Activated CD8-positive, alpha-beta memory T cell treated with anti-CD3 and anti-CD28 coated beads, Interleukin-2, amount 50 U/mL, for 24 hours (primary cell): ENCODE measurements at regions not wholly inside any gene's neighbourhood (a gene's known extent, or its start where the extent isn't known, plus 50 kb on each side); places are given as distances from the start of the nearest gene placed in this dataset.
"Not testable (repeated sequence)": the region's sequence is repeated elsewhere in the genome, so short reads cannot be mapped to it uniquely, and the experiment has no call there.

Source experiments
- DNase-seq: peaks from one replicate; pipeline ENCODE4 v3.0.0-alpha.2; 2020; ENCODE audit errors: extremely low read depth

DNA sequence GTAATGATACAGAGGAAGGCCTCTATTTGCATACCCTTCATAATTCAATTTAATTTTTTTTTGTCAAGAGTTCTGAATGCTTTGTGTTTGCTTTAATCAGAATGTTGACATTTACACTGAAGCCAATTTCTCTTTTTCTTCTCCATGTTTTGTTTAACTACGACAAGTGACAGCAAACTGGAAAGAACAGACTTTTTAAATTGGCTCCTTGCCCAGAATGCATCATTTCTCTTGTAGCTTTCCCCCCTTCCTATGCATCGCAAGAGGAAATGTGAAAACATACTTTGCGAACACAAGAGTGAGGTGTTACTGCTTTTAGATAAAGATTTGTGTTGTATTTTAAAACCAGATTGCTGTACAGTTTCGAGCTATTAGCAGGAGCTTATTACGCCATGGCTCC, 955.2 kb upstream of the CELF4 start:
- DNase-seq = no peak

DNA sequence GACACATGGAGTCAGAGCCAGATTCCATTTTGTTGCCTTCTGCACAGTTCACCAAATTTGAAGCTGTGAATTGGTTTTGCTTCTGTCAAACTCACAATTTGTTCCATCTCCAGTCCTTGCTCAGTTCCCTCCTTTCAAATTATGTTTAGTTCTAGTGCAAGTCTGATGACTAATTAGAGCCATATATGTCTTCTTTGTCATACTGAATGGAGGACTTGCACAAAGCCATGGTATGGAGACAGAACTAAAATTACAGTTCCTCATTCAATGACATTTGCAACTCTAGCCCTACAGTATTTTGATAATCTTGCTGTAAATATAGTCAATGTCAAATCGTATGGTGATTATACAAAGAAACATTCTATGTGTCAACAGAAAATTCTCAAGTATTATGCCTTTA, 936.9 kb upstream of the CELF4 start:
- DNase-seq = no peak

DNA sequence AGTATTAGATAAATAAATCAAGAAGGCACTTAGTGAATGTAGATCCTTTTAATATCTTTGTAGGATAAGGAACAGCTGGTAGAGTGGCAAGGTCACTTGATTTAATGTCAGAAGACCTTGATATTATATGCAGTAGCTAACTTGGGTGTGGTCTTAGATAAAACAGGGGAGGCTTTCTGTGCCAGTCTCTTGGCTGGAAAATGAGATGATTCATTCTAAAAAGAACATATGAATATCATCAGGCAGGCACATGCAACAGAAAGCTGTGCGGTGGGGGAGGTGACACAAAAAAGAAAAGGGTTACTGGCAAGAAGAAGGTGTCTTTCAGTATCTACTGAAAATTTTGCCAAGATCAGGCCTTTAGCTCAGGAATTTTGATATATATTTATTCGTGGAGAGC, 931.7 kb upstream of the CELF4 start:
- DNase-seq = no peak

DNA sequence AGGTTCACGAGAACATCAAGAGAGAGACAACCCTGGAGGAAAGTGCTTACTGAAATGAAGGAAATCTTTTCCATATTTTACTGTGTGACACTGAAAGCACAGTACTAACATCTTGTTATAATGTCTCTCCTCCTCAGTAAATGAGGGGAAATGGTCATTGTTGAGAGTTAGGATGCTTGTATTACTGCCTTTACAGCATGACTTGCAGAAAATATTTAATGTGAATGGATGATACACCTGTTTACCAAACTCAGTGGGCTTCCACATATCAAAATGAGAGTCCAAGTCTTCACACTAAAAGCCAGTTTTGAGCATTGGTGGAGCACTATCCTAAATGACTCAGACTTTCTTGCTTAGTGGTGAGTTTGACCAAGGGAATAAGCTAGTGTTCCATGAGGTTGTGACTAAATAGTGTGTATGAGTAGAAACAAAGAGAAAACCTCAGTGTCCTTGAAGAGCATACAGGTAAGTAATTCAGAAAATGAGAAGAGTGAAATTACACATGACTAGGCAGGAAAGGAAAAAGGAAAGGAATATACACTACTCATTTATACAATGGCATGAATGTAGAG, 930.7 kb upstream of the CELF4 start:
- DNase-seq = no peak

DNA sequence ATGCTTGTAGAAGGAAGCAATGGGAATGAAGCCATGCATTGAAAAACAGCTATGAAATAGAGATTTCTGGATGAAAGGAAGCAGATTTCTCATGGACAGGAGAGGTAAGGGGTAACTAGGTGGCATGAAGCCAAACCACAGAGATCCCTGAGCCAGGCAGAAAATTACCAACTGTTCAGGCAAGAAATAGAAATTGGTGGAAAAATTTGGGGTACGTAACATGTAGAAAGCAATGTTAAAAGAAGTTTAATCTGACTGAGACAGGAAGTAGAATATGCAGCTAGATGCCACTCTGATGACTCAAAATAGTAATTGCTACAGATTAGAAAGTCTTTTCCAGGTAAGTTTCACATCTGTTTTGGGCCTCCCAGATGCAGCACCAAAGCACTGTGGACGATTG, 928.5 kb upstream of the CELF4 start:
- no peak for DNase-seq

DNA sequence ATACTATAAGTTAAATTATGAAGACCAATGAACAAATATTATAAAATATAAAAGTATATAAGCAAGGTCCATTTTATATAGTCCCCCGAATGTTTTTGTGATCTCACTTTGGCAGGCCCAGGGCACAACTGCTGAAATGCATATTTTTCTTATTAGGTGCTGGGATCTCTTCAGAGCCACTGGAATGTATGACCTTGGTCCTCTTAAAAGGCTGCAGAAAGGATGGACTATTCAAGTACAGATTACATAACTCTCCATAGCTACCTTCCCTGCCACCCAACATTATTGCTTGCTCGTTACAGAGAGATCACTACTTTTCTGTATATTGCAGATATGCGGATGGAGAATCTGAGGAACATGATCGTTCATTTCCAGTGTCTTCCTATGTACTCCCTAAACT, 925.6 kb upstream of the CELF4 start:
- DNase-seq = no peak

DNA sequence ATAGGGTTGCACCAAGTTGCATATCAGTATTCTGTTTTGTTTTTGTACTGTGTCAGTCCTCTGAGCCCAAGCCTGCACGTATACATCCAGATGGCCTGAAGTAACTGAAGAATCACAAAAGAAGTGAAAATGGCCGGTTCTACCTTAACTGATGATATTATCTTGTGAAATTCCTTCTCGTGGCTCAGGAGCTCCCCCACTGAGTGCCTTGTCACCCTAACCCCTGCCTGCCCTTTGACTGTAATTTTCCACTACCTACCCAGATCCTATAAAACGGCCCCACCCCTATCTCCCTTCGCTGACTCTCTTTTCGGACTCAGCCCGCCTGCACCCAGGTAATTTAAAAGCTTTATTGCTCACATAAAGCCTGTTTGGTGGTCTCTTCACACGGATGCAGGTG, 924.1 kb upstream of the CELF4 start:
- DNase-seq = not testable (repeated sequence)

DNA sequence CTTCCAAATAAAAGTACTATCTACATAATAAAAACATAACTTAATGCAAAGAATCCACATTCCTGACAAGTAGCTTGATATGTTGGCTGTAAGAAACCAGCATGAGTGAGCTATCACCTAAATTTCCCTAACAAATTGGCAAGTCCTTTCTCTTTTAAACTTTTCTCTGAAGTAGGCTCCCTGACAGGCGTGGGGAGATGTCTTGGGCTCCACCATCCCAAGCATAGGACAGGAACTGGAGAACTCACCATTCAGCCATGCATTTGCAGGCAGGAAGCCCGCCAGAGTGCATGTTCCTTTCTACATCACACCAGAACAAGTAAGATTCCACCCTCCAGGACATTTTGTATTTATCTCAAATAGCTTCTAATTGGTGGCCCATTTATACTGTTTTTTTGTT, 921.9 kb upstream of the CELF4 start:
- no peak for DNase-seq

DNA sequence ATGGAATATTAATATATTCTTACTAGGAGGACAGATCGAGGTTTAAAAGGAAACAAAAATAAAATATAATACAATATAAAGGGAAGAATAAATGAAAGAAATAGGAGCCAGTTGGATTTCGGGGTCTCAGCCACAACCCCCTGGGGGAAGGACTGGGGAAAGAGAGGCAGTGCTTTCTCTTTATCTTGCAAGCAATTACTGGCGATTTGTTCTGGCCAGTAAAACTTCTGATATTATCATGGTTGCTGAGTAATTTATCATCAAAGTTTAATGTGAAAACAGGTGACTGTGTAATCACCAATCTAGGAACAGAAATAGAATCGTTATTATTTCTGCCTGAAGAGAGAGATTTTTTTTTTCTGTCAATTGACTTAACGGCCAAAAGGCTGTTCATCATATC, 917.7 kb upstream of the CELF4 start:
- no peak for DNase-seq

DNA sequence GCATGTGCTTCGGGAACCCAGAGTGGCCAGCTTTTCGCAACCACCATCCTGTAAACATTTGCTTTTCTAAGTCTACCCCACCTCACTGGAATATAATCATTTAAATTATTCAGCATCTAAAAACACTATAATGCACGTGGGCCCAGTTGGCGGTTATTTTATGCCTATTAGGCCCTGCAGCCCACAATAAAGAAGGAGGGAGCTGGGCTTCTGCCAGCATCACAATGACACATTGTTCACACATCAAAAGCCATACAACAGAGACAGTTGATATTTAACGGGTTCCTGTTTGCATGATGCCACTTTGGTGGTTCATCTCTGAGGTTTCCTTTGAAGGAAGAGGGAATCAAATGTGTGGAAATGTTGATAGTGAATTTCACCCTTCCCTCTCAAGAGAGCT, 916.0 kb upstream of the CELF4 start:
- no peak for DNase-seq

DNA sequence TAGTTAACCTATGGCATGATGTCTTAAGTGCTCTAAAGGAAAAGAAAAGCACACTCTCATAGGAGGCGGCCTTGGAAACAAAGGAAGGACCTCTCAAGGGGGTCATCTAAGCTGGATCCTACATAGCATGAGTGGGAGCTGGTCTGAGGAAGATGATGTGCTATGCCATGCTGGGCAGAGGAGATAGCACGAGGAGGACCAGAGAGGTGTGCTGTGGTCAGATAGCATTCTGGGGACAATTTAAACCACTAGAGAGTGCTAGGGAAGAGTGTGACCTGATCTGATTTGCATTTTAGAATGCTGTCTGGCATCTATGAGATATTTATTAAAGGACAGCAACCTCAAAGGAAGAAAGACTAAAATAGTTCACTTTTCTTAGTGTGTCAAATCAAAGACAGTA, 910.1 kb upstream of the CELF4 start:
- no peak for DNase-seq

DNA sequence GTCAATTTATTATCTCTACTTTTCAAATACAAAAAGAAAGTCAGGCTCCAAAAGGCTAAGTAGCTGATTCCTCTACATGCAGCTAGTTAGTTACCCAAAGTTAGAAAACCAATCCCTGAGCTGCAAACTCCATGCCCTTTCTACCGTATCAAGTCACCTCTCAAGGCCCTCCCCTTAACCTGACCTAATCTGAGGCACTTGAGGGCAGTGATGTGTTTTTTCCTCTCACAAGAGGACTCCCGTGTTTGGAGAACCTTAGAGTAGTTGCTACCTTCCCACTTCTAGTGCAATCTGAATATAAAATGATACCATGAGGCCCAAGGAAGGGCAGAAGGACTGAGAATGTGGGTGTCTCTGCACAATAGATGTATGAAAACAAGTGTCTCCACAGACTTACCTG, 907.9 kb upstream of the CELF4 start:
- DNase-seq = no peak

DNA sequence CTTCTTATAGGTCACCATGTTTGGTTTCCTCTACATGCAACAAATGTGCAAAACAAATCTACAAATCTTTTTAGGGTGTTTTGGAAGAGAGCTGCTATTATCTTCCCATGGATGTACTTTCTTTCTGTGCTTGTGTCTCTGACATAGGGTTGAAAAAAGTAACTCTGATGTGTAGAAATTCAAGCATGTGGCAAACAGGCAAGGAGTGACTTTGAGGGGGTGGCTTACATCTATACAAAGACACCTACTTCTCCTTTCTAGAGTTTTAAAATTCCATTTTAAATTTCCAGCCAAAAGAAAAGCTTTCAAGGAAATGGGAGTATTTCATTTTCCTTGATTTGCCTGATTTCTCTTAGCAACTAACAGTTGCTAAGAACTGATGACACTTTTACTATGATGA, 904.8 kb upstream of the CELF4 start:
- DNase-seq = no peak

DNA sequence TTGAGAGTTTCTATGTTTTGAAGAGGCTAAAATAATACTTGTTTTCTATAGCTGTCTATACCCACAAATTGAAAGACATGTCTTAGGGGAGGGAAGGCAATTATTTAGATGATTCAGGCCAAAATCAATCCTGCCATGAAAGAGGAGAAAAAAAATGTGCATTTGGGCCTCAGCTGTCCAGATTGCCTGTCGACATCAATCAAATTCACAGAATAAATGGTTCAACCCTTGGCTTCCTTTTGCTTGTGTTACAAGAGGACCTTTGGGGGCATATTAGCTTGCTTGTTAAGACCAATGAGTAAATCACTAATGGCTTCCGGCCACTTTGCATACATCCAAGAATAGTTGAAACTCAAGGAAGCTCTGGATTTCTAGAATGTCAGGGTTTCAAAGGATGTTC, 900.8 kb upstream of the CELF4 start:
- no peak for DNase-seq

DNA sequence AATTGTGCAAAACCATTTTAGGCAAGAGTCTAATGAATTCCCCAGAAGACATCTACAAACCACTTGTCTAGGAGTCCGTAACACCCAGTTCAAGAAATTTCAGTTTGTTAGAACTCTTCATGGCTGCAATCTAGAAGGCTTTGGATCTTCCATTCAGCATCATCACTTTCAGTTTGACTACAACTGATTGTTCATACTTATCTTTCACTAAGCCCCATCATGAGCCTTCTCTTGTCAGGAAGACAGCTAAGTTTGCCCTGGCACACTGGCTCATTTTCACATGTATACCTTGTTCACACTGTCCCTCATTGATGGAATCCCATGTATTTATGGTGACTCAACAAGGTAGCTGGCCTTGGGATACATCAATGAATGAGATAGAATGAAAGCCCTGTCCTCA, 898.4 kb upstream of the CELF4 start:
- no peak for DNase-seq

DNA sequence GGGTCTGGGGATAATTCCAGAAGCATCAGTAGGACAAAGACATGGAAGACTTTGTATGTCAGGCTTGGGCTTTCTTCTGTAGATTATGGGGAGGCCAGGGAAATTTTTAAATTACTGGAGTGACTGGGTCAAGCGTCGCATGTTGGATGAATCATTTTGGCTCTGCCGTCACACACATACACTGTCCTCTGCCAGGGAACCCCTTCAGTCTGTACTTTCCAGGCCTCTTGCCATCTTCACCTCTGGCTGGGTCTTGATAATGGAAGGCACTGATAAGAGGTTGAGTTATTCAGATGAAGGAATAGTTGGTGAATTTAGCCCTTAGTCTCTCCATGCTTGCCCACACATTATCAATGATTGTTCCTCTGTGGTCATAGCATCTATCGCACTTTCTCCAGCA, 895.1 kb upstream of the CELF4 start:
- DNase-seq = no peak

DNA sequence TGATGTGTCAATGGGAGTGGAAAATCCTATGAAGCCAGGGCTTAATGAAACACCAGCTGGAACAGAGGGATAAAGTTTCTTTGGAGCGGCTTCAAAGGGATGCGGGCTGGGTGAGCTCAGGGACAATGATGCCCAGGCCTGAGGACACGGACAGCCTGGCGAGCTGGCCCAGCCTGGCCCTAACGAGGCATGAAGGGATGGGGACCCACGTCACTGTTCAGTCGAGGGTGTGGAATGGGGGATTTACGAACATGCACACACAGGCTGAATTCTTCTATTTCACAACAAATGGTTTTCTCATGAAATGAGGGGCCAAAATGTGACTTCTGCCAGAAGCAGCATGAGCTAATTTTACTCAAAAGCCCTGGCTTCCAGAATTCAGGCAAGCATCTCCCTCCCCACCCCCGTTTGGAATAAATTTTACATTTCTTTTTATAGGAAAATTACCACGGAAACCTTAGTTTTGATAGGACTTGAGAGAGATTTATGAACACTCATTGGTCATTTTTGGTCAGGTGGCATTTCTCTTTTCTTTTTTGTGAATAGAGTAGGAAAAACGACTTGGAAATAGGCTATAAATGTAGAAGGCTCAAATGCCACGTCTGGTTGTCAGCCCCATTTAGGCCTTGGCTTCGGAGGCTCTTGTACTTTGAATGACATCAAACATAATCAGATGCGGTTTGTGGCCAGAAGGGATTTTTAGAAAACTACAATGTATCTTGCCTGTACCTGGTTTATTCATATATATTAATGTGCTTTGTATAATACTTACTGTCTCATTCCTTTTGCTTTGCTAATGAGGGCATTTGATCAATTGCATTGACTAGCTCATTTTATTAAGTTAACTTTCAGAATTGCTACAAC, 893.8 kb upstream of the CELF4 start:
- no peak for DNase-seq

DNA sequence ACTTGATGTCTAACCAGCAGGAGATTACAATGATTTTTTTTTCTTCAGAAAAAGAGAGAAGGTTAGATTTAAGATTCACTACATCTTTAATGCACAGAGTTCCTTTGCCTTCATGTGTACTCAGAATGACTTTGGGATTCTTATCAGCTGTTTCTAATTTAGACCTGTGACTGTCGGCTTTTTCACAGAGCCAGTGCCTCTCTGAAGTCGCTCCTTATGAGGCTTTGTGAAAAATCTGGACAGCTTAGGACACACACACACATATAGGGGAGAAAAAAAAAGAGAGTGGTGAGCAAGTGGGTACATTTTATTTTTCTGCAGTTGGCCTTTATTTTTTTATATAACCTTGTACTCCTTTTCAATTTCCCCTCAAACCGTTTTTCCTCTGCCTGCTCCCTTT, 893.1 kb upstream of the CELF4 start:
- DNase-seq = no peak

DNA sequence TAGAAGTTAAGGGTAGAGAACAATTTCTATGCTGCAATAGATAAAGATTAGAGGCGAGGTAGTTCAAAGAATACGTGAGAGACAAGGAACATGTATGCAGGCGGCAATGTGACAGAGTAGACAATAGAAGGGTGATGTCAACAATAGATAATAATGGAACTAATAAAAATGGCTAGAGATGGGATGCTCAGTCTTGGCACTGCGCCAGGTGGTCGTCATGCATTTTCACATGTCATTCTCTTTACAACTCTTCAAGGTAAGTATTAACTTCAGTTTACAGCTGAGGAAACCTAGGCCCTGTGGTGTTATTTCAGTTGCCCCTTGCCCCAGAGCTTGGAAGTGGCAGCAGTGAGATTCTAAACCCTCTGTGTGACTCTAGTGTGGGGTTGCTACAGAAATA, 890.7 kb upstream of the CELF4 start:
- DNase-seq = no peak

DNA sequence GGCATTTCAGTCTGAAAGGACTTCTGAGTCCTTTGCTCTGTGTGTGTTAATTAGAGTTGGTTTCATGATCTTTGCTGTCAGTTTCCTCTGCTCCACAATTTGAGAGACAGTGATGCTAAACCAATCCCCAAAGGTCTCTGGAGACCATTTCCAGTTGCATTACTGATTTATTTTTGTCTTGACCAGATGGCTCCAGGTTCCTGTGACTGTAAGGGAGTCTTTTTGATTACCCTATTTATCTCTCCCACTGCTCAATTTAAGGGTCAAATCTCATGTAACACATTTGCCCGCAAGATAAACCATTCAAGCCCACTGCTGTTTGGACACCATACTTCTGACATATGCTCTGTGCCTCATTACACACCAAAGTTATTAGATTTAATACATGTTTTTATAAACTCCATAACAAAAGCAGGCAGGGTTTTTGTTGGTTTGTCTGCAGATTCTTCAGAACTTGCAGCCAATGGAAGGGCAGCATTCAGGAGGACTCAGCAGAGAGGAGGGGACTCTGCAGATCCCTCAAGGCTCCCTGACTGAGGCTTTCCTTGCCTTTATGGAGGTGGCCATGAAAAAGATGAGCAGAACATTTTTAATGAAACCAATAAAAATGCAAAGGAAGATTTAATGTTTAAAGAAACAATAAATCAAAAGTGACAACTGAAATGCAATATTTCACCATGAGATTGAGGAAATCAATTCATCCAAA, 889.3 kb upstream of the CELF4 start:
- DNase-seq = no peak

DNA sequence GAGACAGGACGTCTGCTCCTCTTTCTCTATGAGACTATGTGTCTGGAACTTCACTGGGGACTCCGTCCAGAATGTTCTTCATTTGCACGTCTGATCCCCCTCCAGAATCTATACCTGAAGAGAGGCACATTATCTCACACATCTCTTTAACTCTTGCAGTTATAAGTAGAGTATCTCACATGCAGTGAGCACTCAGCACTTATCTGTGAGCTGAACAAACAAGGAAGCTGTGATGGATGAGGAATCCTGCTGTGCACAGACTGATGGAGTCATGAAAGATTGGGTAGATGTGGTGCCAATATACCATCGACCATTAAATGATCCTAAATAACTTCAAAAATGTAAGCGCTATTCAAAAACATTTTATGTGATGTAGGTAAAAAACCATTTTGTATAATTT, 888.3 kb upstream of the CELF4 start:
- no peak for DNase-seq

DNA sequence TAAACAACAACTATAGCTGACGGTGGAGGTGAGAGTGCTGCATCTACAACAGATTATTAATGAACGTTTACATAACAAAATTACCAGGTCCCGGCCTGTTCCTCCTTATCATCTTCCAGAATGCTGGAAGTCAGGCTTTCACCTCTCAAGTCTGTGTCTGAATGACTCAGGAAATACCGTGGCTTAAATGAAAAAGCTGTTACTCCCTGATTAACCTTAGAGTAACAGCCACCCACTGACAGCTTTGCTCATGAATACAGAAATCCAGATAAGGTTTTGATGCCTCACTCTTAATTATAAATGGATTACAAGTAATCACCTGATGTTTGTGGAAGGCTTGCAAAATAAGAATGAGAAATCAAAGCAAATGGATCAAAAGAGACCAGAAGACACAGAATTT, 885.3 kb upstream of the CELF4 start:
- DNase-seq = no peak

DNA sequence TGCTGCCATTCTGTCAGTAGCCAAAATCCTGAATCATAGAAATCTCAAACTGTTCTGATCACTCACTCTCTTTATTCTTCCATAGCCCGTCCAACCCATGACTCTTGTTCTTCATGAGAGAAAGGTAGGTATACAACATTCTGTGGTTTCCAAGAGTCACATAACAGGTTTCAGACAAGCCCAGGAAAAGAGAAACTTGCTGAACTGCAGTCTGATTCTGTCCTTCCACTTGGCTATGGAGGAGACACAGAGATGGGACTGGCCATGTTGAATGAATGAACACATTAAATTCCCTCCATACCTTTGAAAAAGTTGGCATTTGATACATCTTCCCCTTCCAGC, 880.2 kb upstream of the CELF4 start:
- no peak for DNase-seq
